ENCODE measurements at regions not wholly inside any gene's neighbourhood (a gene's known extent, or its start where the extent isn't known, plus 50 kb on each side); places are given as distances from the start of the nearest gene placed in this dataset.

DNA sequence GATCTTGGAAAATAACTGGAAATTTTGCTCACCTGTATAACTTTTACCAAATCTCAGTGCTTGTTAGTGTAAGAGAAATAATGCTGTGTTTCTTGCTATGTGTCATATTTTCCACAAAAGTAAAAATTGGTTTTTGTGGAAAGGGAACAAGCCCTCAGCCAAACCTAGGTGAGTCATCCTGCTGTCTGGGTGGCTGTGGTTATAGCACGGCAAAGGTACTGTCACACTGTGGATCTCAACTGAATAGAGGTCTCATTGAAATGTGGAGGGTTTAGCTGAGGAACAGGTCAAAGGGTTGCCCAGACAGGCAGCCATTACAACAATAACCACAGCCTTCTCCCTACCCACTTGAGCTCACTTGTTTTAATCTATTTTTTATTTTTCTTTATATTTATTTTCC, 338.8 kb upstream of the DACH1 start:
- DNase-seq = no peak

DNA sequence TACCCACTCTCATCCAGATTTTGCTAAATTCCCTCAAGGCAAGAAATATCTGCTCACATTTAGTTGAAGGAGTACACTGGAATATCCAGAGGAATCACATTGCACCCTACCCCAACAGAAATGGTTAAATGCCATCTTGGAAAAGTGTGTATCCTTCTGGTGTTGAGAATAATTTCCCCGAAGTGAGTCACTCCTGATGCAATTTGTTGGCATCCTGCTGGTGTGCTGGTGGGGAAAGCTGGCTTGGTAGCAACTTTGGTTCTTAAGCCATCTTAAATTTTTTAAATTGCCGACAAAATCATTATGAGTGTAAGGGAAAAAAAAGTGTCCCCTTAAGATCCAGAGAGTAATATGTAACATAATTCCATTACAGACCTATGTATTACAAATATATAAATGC, 337.3 kb upstream of the DACH1 start:
- no peak for DNase-seq

DNA sequence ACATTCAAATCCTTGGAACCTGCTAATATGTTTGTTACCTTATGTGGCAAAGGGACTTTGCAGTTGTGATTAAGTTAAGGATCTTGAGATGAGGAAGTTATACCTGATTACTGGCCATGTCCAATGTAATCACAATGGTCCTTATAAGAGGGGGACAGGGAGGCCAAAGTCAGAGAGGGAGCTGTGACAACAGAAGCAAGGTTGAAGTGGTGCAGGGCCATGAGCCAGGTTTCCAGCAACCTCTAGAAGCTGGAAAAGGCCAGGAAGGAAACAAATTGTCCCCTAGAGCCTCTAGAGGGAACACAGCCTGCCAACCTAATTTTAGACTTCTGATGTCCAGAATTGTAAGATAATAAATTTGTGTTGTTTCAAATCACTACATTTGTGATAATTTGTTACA, 334.7 kb upstream of the DACH1 start:
- no peak for DNase-seq

DNA sequence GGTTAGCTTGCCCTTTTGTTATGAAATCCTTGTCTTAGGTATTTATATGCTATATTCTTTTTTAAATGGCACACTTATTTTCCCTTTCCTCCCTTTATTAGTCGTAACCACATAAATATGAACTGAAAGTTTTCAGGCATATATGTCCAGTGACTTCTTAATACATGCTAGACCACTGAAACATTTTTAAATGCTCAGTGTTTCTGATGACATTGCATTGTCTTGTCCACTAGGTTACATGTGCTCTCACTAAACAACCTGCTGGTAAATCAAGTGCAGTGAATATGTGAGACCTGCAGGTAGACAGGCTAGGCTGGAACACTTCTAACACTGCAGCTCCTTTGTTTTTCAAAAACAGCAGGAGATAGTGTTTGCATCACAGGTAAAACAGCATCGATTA, 332.6 kb upstream of the DACH1 start:
- no peak for DNase-seq

DNA sequence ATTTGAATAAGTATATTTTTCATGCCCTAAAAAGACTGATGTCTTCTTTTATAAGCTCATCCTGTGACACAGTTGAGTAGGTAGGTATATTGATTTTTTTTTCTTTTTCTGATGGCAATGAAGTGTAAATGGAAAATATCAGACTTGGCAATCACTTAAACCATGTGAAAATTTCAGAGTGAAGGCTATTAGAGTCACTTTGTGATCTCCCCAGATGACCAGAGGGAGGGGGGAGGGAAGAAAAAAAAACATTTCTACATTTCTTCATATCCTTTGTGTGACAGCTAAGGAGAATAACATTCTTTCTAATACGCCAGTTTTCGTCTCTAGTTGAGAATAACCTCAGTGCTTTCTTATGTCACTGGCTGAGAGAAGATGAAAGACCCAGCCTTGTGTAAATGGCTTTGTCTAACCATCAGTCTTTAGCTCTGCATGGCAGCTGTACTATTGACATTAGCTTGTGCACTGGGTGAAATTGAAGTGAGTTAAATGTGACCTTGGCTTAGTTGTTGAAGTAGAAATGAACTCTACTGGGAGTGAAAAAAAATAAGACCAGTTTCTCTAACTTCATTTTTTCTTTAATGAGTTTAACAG, 332.1 kb upstream of the DACH1 start:
- no peak for DNase-seq

DNA sequence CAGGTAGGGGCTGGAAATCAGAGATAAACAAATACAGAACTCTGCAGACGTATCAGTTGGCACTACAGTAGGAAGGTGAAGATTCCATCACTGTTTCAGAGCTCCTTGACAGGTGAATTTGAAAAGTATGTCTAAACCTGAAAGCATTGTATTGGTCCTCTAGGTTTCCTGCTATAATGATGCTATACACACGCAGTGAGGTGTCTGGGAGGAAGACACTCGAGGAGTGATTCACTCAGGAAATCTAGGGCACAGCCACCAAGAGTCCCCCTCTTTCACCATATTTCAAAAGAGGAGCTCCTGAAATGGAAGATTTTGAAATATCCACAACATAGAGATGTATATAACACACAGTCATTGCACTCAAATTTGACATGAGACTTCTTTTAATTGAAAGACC, 331.0 kb upstream of the DACH1 start:
- no peak for DNase-seq

DNA sequence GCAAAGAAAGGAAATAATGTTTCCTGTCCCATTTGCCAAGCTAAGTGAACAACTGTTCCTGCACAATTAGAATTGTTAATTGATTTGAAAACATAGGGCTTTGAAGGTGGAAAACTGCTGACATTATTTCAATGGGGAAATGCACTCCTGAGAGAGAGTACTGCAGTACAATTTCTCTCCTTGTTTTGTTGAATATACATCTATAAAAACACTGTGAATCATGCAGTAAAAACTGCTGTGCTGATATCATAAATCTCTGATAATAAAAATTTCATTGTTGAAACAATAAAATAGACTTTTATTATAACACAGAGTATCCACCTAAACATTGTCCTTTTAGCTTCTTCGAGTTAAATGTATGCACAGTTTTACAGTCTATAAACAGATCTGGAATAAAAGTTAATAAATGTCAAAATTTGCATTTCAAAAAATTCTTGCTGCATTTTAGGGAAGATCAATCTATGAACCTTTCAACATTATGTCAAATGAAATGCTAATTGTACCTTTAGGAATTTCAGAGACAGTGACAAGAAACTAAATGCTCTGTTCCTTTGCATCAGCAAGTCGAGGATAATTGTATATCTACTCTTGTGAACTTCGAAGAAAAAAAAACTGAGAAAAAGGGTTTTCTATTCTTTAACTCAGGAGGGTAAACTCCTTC, 328.2 kb upstream of the DACH1 start:
- no peak for DNase-seq

DNA sequence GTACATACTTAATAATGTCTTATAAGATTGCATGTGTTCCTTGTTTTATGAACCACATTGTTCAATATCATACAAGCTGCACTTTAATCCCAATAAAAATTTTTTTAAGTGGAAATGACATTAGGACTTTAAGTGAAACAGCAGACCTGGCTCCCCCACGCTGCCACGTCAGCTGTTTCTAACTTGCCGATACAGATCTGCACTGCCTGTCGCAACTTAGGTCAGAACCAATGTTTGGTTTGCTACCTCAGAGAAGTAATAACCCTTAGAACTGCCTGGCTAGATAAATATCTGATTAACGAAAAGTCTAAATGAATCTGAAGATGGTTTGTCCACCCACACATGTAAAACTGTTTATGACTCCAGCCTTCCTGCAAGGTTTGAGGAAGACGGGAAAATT, 327.5 kb upstream of the DACH1 start:
- DNase-seq = no peak

DNA sequence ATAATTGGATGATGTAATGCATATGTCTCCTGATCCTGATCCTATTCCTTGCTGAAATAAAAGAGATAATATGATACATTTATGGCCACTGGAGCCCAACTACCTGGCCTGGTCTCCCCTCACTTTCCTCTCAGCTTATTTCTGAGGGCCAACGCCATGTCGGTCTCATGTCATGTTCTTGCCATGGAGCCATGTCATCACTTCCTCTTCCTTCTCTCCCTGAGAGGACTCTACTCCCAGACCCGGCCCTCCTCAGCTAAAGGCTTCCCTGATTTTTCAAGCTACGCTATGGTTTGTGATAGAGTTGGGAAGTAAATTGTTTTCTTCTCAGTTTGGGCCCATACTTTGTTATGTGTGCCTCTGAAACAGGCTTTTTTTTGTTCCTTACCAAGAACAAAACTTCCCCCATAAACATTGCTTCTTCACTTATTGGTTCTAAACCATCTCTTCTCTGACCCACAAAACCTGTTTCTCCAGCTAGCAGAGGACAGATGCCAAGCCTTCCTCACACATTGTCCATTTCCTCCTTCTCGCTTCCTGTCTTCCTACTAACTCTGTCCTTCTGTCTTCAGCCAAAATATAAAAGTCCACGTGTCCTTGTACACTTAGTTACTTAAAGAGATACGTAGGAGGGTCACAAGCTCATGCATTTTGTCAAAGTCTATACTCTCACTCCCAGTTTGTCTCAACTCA, 319.9 kb upstream of the DACH1 start:
- no peak for DNase-seq

DNA sequence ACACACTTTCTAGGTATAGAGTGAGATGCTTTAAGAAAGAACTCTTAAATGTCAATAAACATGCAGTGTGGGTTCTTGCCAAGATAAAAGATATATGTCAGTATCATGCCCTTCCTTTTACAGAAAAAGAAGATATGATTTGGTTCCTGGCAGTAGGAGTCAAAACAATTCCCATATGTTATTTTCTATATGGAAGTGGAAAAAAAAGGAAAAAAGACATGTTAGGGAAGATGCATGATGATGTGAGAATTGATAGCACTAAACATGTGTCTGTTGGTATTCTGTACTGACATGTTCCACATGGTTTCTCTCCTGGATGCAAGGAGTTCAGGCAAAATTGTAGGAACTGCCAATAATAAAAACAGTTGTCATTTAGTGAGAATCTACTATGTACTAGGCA, 318.8 kb upstream of the DACH1 start:
- no peak for DNase-seq

DNA sequence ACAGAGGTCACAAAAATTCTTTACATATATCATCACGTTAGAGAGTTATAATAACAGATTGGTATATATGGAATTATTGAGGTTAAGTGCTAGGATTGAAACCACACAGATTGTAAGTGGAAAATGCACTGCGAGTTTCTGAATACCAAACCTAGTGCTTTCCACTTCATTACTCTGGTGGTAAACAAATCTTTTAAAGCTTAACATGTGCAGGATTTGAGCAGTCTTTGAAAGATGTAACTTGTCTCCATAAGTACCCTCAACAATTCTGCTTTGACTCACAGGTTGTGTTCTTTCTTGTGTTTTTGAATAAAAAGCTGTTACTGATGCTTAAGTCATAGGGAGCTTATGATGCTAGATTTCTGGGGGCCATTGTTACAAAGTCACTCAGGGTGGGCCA, 314.7 kb upstream of the DACH1 start:
- DNase-seq = no peak

DNA sequence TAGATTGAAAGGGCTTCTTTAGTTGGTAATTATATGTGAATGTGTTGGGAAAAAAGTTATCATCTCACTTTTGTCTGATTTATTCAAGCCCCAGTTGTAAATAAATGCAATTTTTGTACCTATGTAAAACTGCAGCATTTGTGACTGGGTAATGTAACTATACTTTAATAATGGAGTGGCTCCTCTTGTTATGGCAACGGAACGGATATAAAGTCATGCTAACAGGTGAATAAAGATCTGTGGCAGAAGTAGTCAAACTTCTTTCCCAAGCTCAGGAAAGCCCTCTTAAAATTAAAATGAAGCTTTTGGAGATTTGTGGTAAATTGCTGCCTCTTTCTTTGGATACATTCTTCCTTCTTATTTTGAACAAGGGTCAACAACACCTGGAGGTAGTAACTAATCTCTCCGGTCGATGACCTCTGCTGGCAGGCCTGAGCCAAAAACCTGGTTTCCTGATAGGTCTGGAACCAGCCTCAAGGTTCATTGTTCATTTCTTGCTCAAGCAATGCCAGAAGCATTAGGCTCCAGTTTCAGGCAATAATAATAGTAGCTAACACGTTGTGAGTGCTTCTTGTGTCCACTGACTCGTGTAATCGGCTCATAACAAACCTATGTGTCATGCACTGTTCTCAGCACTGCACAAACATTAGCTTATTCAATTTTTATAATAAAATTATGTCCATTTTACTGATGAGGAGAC, 313.4 kb upstream of the DACH1 start:
- no peak for DNase-seq

DNA sequence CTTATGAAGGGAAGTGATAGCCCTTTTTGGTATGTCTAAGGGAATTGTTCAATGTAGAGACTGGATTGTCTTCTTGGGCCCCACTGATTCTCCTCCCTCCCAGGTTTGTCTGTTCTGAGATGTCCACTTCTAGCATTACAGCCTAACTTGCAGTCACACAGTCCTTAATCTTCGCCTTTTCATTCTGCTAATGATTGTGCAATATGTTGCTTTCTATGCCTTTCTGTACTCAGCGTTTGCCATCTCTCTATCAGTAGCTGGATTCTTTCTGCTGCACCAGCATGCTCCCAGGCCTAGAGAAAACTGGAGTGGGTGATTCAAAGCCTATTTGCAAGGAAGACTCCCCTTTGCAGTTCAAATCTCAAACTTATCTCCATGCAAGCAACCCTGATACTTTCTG, 307.5 kb upstream of the DACH1 start:
- no peak for DNase-seq

DNA sequence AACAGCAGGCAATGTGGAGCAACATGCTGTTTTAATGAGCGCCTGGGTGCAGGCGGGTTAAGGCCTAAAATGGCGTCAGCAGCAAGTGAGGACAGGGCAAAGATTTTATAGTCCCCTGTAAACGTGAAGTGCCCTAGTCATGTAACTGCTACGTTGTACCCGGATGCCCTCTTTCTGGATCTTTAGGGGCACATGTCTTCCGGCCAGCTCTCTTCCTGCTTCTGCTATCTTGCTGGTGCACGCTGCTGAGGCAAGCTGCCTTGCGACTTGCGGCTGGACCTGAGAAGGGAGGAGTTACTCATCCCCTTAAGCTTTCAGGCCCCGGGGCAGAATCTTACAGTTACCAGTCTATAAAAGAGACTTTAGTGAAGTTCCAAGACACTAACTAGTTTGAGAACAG, 303.6 kb upstream of the DACH1 start:
- DNase-seq = no peak

DNA sequence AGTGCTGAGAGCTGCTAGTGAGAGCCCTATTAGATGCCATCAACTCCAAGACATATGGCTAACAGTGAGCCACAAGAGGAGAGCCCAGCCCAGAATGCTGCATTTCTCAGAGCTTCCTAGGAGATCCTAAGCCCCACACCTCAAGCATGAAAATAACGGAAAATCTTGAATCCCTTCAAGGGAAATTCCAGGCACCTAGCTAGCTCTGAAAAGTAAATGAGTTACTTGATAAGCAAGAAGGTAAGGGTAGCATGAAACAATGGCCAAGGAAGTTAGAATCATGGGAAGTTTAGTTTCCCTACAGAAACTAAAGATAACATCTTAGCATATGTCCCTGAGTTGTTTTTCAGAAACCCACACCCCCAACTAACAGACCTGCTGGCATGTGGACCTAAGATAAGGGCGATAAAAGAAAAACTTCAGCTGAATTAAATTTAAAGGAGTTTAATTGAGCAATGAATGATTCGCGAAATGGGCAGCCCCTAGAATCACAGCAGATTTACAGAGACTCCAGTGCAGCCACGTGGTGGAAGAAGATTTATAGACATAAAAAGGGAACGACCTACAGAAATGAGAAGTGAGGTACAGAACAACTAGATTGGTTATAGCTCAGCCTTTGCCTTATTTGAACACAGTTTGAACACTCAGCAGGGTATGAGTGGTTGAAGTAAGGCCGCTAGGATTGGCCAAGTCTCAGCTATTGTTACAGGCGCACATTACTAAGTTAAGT, 301.3 kb upstream of the DACH1 start:
- no peak for DNase-seq

DNA sequence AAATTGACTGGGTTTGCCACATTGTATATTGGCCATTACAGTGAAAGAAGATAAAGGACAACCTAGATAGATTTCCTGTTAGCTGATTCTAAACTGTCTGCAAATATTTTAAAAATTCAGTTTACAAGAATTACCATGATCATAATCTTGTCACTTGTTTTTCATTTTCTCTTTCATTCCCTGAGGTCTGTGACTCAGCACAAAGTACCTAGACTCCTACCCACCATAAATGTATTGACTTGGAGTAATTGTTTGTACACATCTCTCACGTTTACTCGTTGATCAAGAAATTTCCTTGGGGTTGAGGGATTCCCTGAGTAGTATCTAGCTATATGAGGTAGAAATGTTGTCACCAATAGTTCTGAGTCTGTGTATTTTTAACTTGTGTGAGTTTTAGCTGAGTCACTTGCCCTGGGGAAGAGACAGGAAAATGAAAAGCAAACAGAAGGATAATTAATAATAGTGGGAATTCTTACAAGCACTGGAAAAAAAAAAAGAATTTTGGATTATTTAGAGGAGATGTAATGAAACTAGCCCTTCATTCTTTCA, 299.2 kb upstream of the DACH1 start:
- no peak for DNase-seq

DNA sequence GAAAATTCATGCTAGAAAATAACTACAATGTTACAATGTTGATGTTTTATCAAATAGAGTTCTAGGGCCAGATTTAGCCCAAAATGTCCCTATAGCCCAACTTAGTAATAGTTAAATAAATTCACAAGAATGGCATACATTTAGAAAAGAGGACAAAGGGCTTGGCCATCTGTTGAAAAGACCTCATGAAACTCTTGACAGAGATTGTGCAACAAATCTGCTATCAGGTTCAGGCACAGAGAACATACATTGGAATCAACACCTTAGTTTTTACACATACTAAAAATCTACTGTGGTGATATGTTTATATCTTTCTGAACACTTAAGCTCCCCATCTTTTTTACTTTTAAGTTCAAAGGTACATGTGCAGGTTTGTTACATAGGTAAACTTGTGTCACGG, 298.3 kb upstream of the DACH1 start:
- no peak for DNase-seq

DNA sequence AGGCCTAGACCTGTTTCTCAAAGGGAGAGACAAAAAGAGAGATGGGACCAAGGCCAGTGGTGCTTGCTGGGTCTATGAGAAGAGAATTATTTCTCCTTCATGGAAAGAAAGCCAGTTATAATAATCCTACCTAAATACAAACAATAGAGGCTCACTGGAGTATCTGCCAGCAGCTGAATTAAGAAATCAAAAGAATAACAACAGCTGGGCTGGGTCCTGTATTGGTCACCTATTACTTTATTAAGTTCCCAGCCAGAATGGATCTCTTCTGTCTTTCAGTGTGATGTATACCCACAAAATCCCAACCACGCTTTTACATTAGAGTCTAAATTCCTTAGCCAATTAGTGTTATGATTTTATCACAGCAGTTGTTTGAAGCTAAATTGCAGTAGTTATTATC, 297.8 kb upstream of the DACH1 start:
- DNase-seq = no peak

DNA sequence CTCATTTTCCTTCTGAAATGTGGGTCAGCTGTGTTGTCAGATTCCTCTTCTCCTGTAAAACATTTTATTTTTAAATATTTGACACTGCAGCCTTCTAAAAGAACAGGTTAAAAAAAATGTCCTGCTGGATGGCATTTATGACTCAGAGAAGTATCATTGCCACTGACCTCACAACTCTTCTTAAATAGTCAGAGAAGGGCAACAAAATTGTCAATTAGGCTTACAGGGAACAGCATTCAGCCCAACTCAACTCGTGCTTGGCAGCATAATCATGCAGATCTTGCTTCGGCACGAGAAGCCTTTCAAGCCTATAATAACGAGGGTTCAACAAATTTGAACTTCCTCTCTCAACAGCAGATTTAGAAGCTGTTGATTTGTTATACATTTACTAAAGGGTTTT, 296.7 kb upstream of the DACH1 start:
- DNase-seq = no peak

DNA sequence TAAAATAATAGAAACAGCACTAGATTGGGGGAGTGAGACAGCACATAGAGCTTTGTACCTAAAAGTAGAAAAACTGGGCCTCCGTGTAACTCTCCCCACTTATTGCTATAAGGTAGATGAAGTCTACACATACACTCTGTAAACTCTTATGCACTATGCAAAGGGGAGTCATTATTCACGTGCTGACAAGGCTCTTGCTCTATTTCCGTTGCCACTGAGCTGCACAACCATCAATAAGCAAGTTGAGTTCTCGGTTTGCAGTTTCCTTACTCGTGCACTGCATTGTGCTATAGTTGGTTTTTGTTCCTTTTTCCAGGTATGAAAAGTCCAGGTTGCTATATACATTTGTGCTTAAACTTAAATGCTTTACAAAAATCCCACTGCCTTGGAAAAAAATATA, 294.0 kb upstream of the DACH1 start:
- DNase-seq = no peak

DNA sequence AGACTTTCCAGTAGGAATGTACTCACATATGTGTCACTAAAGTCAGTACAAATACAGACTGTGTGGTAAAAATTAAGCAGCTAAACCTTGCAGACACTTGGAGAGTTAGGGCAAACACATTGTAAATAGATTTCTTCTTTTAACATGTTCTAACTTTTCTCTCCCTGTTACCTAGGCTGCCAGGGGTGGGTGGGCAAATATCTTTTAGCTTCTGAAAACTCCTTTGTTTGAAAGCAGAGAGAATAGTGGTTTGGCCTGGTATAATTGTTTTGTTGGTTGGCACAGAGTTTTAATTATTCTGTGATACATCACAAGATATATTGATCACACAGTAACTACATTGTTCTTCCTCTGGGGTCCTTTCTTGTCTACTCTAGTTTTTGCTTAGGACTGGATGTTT, 289.8 kb upstream of the DACH1 start:
- no peak for DNase-seq

DNA sequence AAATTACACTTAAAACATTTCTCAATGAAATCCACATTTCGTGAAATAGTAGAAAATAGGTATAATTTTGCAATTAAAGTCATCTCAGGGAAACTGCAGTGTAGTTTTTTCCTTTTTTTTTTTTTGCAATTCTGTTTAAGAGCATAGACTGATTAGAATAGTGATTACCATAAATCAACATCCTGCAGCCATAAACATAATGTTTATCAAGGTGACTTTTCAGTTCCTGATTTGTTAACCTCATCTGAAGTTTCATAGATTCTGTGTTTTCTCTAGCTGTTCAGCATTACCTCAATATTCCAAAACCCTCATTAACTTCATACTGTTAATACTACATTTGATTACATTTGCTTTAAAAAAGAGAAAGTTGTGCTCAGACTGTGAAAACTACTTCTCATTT, 286.3 kb upstream of the DACH1 start:
- no peak for DNase-seq

DNA sequence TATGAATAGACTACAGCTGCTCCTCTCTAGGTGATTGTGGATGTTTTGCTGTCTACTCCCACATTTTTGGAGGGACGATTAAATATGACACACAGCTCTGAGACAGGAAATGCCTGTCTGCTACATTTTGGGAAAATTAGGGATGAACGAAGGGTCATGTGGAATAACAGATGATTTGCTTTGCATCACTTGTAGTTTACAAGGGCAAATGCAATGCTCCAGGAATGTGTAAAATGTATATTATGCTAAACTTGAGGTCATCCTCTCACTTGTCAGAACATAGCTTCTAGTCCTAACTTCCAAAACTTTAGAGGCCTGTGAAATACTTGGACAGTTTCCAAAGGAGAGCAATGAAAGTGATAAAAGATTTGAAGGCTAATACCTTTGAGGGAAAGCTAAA, 284.2 kb upstream of the DACH1 start:
- no peak for DNase-seq
